HCT116 (cell line): ENCODE measurements at regions not wholly inside any gene's neighbourhood (a gene's known extent, or its start where the extent isn't known, plus 50 kb on each side); places are given as distances from the start of the nearest gene placed in this dataset.

Experiments used
- ATAC-seq: fragments of 200-7000 bp; cut with Tn5 transposase; 2 replicates; pipeline ENCODE4 v1.9.1; 2020; ENCODE audit warnings: mild to moderate bottlenecking, moderate library complexity
- BruUV-seq: library from RNA; stranded (reverse); fragments of 400-500 nt; replicated peaks from 2 replicates; lab custom pipeline; 2021; lab: Mats Ljungman, UMichigan
- CTCF ChIA-PET: fragments of 300-600 bp; sonication (Branson Sonifier 250); formaldehyde crosslinking; loops from one replicate; lab custom pipeline; 2021; ENCODE audit warnings: antibody characterized with exemption; lab: Charles Lee
- POLR2A ChIA-PET: fragments of 300-600, 350-600 bp; sonication (Branson Sonifier 250); formaldehyde crosslinking; loops from one replicate; lab custom pipeline; 2021; ENCODE audit warnings: antibody characterized with exemption; lab: Charles Lee
- RAD21 ChIA-PET, 2 experiments: fragments of 300-600 bp; sonication (Branson Sonifier 250); formaldehyde crosslinking; loops; one replicate each; lab custom pipeline; 2023; ENCODE audit warnings: low total read pairs in 2 of 2; ENCODE audit not compliant: uncharacterized antibody in 2 of 2, unreplicated experiment in 2 of 2, low non-redundant PET in 1 of 2; lab: Charles Lee
- DNase-seq: peaks from one replicate; pipeline ENCODE4 v3.0.0-alpha.2; 2010; ENCODE audit warnings: low read depth, low spot score
- H2AFZ ChIP-seq: fragments of 200-600 bp; shearing (Covaris generic), sonication (generic); 2 replicates; pipeline ENCODE4 v1.6.1; 2017; ENCODE audit warnings: low read depth, mixed run types, mixed read lengths, antibody characterized with exemption, low read length; ENCODE audit not compliant: poor library complexity, severe bottlenecking
- H3K27ac ChIP-seq: 2 replicates; pipeline ENCODE4 v1.5.1; 2012; ENCODE audit warnings: low read depth, low read length
- H3K27me3 ChIP-seq: fragments of 200-600 bp; sonication (generic); 2 replicates; pipeline ENCODE4 v1.6.1; 2016; ENCODE audit warnings: mixed run types, low read length, mixed read lengths; ENCODE audit not compliant: insufficient read depth
- H3K36me3 ChIP-seq, 2 experiments: fragments of 200-500 bp in 1 of 2; fragments of 200-600 bp in 1 of 2; sonication (Bioruptor generic) in 1 of 2; sonication (generic) in 1 of 2; 2 replicates each; pipeline versions ENCODE4 v1.5.1 to v1.6.1; 2014 to 2016; ENCODE audit warnings: low read length in 2 of 2, inconsistent platforms in 1 of 2, mixed read lengths in 1 of 2, mixed run types in 1 of 2; ENCODE audit not compliant: insufficient read depth in 2 of 2, control insufficient read depth in 1 of 2
- H3K4me1 ChIP-seq, 2 experiments: fragments of 200-600 bp in 1 of 2; sonication (generic) in 1 of 2; 2 replicates each; pipeline versions ENCODE4 v1.5.1 to v1.6.1; 2012 to 2017; ENCODE audit warnings: low read length in 2 of 2, inconsistent platforms in 1 of 2, mild to moderate bottlenecking in 1 of 2, mixed read lengths in 1 of 2, mixed run types in 1 of 2, moderate library complexity in 1 of 2; ENCODE audit not compliant: insufficient read depth in 2 of 2, control insufficient read depth in 1 of 2
- H3K4me2 ChIP-seq: fragments of 200-600 bp; sonication (generic); 2 replicates; pipeline ENCODE4 v1.6.1; 2017; ENCODE audit warnings: mixed run types, low read length, mixed read lengths
- H3K4me3 ChIP-seq, 2 experiments: fragments of 200-600 bp in 1 of 2; sonication (generic) in 1 of 2; replicated peaks in 1 of 2; 2 replicates each; pipeline ENCODE4 v1.5.1; 2011 to 2016; ENCODE audit warnings: low read length in 2 of 2, control low read depth in 1 of 2, low read depth in 1 of 2, mild to moderate bottlenecking in 1 of 2, mixed read lengths in 1 of 2, mixed run types in 1 of 2
- H3K79me2 ChIP-seq: fragments of 200-600 bp; sonication (generic); 2 replicates; pipeline ENCODE4 v1.6.1; 2017; ENCODE audit warnings: mild to moderate bottlenecking, mixed run types, low read length, moderate library complexity, mixed read lengths; ENCODE audit not compliant: insufficient read depth
- H3K9ac ChIP-seq: fragments of 200-600 bp; sonication (generic); 2 replicates; pipeline ENCODE4 v1.6.1; 2016; ENCODE audit warnings: low read length, mixed read lengths
- H3K9me2 ChIP-seq: fragments of 200-600 bp; sonication (generic), shearing (Covaris generic); 2 replicates; pipeline ENCODE4 v1.6.1; 2017; ENCODE audit warnings: mixed run types, mild to moderate bottlenecking, moderate library complexity; ENCODE audit not compliant: insufficient read depth
- H3K9me3 ChIP-seq, 2 experiments: fragments of 200-500 bp in 1 of 2; fragments of 200-600 bp in 1 of 2; sonication (Bioruptor generic) in 1 of 2; sonication (generic) in 1 of 2; 2 replicates each; pipeline ENCODE4 v1.6.1; 2014 to 2017; ENCODE audit warnings: low read length in 2 of 2, mixed read lengths in 2 of 2, inconsistent platforms in 1 of 2, low read depth in 1 of 2, mild to moderate bottlenecking in 1 of 2, mixed run types in 1 of 2, moderate library complexity in 1 of 2; ENCODE audit not compliant: control insufficient read depth in 1 of 2, insufficient read depth in 1 of 2
- H4K20me1 ChIP-seq: fragments of 200-600 bp; sonication (generic), shearing (Covaris generic); 2 replicates; pipeline ENCODE4 v1.6.1; 2017; ENCODE audit warnings: mixed run types, mild to moderate bottlenecking, moderate library complexity; ENCODE audit not compliant: insufficient read depth
- CBX3 ChIP-seq: IDR thresholded peaks from 2 replicates; pipeline ENCODE4 v1.6.1; 2012; ENCODE audit warnings: low read depth
- ELF1 ChIP-seq: IDR thresholded peaks from 2 replicates; pipeline ENCODE4 v1.6.1; 2012; ENCODE audit warnings: low read depth, borderline replicate concordance
- EZH2 ChIP-seq: fragments of 200-600 bp; sonication (generic); IDR thresholded peaks from 2 replicates; pipeline ENCODE4 v1.6.1; 2017; ENCODE audit warnings: antibody characterized with exemption, mixed run types
- FOSL1 ChIP-seq: IDR thresholded peaks from 2 replicates; pipeline ENCODE4 v1.6.1; 2012; ENCODE audit warnings: low read depth
- POLR2A ChIP-seq: IDR thresholded peaks from 2 replicates; pipeline ENCODE4 v1.7.0; 2011; ENCODE audit warnings: borderline replicate concordance; ENCODE audit not compliant: insufficient read depth, insufficient read length; ENCODE audit errors: extremely low read depth
- SRF ChIP-seq: IDR thresholded peaks from 2 replicates; pipeline ENCODE4 v1.6.1; 2012; ENCODE audit warnings: low read depth
- ZNF274 ChIP-seq: fragments of 200-500 bp; sonication (Bioruptor generic); IDR thresholded peaks from 2 replicates; pipeline ENCODE4 v1.6.1; 2014; ENCODE audit warnings: mild to moderate bottlenecking, low read depth, low read length, inconsistent platforms
- intact Hi-C: fragments of 100-400 bp; cut with micrococcal nuclease; formaldehyde crosslinking; loops from 2 replicates; pipeline ENCODE4 v1.10.0; 2022
- TF ChIP-seq, protein P1 (sequence below): IDR thresholded peaks from 2 replicates; pipeline ENCODE4 v1.6.1; 2012; ENCODE audit warnings: low read depth
- TF ChIP-seq, protein P2 (sequence below): IDR thresholded peaks from 2 replicates; pipeline ENCODE4 v1.6.1; 2012

DNA sequence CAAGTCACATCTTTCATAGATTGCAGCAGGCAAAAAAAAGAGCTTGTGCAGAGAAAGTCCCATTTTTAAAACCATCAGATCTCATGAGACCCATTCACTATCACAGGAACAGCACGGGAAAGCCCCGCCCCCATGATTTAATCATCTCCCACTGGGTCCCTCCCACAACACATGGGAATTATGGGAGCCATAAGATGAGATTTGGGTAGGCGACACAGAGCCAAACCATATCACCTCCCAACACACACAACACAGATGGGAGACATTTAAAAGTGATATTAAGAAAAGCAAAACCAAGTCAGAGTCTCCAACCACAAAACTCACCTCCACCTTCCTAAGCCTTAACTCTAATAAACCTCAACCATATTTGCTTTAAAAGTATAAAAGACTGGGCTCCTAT lies 61.5 kb upstream of the TIAM1 start:
- H3K4me2 ChIP-seq: no peak overlapping the region
- peaks cover 8 to 9% of the 10 kb centered on the region in 2 experiments; a peak in 3 of 4 replicates for H3K4me1 ChIP-seq
- H3K27ac ChIP-seq: no peak overlapping the region
- DNase-seq: no peak
- no peak overlapping the region for H3K4me3 ChIP-seq
- BruUV-seq: no TSS peak
- intact Hi-C loops: no loop called here
- RAD21 ChIA-PET: no interaction called here
- CTCF ChIA-PET: no interaction called here
- no peaks in the 10 kb centered on the region for H4K20me1 ChIP-seq
- no peaks in the 10 kb centered on the region for H3K27me3 ChIP-seq
- POLR2A ChIA-PET: no interaction called here
- no peaks in the 10 kb centered on the region for H3K79me2 ChIP-seq
- no peak for ATAC-seq
- H2AFZ ChIP-seq: no peak overlapping the region
- no peaks in the 10 kb centered on the region for H3K9me3 ChIP-seq
- no peaks in the 10 kb centered on the region for H3K9me2 ChIP-seq
- H3K36me3 ChIP-seq: no peaks in the 10 kb centered on the region
- H3K9ac ChIP-seq: no peak overlapping the region
- TF ChIP-seq FOSL1 (no peak), EZH2 (no peak), SRF (no peak), ZNF274 (no peak), CBX3 (no peak), ELF1 (no peak), POLR2A (no peak)
- TF ChIP-seq, protein P1, sequence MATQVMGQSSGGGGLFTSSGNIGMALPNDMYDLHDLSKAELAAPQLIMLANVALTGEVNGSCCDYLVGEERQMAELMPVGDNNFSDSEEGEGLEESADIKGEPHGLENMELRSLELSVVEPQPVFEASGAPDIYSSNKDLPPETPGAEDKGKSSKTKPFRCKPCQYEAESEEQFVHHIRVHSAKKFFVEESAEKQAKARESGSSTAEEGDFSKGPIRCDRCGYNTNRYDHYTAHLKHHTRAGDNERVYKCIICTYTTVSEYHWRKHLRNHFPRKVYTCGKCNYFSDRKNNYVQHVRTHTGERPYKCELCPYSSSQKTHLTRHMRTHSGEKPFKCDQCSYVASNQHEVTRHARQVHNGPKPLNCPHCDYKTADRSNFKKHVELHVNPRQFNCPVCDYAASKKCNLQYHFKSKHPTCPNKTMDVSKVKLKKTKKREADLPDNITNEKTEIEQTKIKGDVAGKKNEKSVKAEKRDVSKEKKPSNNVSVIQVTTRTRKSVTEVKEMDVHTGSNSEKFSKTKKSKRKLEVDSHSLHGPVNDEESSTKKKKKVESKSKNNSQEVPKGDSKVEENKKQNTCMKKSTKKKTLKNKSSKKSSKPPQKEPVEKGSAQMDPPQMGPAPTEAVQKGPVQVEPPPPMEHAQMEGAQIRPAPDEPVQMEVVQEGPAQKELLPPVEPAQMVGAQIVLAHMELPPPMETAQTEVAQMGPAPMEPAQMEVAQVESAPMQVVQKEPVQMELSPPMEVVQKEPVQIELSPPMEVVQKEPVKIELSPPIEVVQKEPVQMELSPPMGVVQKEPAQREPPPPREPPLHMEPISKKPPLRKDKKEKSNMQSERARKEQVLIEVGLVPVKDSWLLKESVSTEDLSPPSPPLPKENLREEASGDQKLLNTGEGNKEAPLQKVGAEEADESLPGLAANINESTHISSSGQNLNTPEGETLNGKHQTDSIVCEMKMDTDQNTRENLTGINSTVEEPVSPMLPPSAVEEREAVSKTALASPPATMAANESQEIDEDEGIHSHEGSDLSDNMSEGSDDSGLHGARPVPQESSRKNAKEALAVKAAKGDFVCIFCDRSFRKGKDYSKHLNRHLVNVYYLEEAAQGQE: no peak
- TF ChIP-seq, protein P2, sequence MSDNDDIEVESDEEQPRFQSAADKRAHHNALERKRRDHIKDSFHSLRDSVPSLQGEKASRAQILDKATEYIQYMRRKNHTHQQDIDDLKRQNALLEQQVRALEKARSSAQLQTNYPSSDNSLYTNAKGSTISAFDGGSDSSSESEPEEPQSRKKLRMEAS: no peak
- TF ChIP-seq, all 23 proteins: peak for 0
